B cell (primary cell): ENCODE measurements at regions not wholly inside any gene's neighbourhood (a gene's known extent, or its start where the extent isn't known, plus 50 kb on each side); places are given as distances from the start of the nearest gene placed in this dataset.

Experiments
- EZH2 ChIP-seq: IDR thresholded peaks from 2 replicates; pipeline ENCODE4 v1.6.1; 2012; ENCODE audit warnings: borderline replicate concordance, low read depth, mild to moderate bottlenecking, moderate library complexity, low read length; ENCODE audit not compliant: insufficient read depth, poor library complexity, severe bottlenecking
- TF ChIP-seq, protein P1 (sequence below): fragments of 200-600 bp; IDR thresholded peaks from one replicate; pipeline ENCODE4 v1.8.0; 2022; ENCODE audit warnings: antibody characterized with exemption, mild to moderate bottlenecking

DNA sequence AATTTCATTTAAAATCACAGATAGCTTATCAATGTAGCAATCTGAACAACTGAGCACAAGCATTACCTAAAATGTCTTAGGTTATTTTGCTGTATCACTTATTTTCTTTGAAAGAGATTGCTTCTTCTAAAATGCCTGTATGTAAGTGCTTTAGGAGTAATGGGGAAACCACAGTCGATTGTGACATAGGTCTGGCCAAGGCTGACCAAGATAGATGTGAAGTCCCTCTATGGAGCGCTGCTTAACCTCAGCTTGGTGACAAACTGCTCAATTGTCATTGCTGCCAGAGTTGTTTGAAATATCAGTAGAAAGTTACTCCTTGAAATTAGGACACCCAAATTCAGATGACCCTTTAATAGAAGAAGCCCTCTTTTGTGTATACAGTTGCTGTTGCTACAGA, 401.9 kb upstream of the NDST4 start:
- TF ChIP-seq, protein P1, sequence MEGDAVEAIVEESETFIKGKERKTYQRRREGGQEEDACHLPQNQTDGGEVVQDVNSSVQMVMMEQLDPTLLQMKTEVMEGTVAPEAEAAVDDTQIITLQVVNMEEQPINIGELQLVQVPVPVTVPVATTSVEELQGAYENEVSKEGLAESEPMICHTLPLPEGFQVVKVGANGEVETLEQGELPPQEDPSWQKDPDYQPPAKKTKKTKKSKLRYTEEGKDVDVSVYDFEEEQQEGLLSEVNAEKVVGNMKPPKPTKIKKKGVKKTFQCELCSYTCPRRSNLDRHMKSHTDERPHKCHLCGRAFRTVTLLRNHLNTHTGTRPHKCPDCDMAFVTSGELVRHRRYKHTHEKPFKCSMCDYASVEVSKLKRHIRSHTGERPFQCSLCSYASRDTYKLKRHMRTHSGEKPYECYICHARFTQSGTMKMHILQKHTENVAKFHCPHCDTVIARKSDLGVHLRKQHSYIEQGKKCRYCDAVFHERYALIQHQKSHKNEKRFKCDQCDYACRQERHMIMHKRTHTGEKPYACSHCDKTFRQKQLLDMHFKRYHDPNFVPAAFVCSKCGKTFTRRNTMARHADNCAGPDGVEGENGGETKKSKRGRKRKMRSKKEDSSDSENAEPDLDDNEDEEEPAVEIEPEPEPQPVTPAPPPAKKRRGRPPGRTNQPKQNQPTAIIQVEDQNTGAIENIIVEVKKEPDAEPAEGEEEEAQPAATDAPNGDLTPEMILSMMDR = no peak
- no peak for TF ChIP-seq EZH2
